ENCODE measurements at regions not wholly inside any gene's neighbourhood (a gene's known extent, or its start where the extent isn't known, plus 50 kb on each side); places are given as distances from the start of the nearest gene placed in this dataset.

DNA sequence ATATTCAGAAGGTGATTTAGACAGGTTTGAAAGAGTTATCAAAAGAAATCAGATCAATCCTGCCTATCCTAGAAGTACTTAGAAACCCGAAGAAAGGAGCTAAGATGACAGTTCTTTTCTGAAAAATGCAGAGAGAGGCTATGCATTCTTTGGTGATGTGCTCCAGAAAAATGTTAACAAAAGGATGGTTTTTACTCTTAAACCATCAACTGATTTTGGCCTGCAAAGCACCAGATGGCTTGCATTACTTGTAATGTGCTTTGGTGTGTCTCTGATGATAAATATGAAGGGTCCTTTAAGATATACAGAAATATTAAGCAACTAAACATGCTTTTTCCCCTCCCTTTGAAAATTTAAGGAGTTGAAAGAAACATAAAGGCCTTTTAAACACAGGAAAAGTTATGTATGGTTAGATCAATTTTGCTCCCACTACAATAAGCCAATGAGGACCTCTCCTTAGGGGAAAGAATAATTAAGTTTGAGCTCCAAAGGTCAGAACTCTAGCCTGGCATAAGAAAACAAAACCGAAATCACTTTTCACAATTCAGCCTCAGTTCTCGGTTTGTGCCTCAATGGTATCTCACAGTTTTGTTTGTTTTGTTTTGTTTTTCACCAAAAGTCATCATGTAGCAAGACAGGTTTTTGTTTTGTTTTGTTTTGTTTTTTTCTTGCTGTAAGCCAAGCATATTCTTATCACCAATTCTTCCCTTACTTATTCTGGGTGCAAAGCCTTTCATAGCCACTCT lies 302.4 kb upstream of the NT5C1B start:
- no peaks in the 10 kb centered on the region for H3K79me2 ChIP-seq (ENCODE audit: control insufficient read depth, low read length)
- no peak overlapping the region for H3K4me2 ChIP-seq (ENCODE audit: low read length)
- no peaks in the 10 kb centered on the region for H3K9me3 ChIP-seq (ENCODE audit: control insufficient read depth, insufficient read depth, low read length)
- H3K36me3 ChIP-seq (ENCODE audit: control insufficient read depth, low read length) = no peaks in the 10 kb centered on the region
- H3K4me3 ChIP-seq (ENCODE audit: low read length) = no peak overlapping the region
- no peaks in the 10 kb centered on the region for H3K4me1 ChIP-seq (ENCODE audit: control insufficient read depth, low read length)
- H3K9me2 ChIP-seq (replicated peaks; ENCODE audit: control insufficient read depth, low read length) = no peaks in the 10 kb centered on the region
- H4K20me1 ChIP-seq (ENCODE audit: control insufficient read depth, insufficient read depth, low read depth, low read length) = no peaks in the 10 kb centered on the region
- H3K27ac ChIP-seq (ENCODE audit: low read depth, low read length) = no peak overlapping the region
- TF ChIP-seq, protein P1, sequence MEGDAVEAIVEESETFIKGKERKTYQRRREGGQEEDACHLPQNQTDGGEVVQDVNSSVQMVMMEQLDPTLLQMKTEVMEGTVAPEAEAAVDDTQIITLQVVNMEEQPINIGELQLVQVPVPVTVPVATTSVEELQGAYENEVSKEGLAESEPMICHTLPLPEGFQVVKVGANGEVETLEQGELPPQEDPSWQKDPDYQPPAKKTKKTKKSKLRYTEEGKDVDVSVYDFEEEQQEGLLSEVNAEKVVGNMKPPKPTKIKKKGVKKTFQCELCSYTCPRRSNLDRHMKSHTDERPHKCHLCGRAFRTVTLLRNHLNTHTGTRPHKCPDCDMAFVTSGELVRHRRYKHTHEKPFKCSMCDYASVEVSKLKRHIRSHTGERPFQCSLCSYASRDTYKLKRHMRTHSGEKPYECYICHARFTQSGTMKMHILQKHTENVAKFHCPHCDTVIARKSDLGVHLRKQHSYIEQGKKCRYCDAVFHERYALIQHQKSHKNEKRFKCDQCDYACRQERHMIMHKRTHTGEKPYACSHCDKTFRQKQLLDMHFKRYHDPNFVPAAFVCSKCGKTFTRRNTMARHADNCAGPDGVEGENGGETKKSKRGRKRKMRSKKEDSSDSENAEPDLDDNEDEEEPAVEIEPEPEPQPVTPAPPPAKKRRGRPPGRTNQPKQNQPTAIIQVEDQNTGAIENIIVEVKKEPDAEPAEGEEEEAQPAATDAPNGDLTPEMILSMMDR (IDR thresholded peaks at IDR 0.05; ENCODE audit: low read depth, low read length, poor library complexity, severe bottlenecking) = no peak
- TF ChIP-seq EZH2phosphoT487 (IDR thresholded peaks at IDR 0.05; ENCODE audit: borderline replicate concordance, low read length) = no peak
- H3F3A ChIP-seq (ENCODE audit: control insufficient read depth, insufficient read depth) = no peaks in the 10 kb centered on the region
- H3K27me3 ChIP-seq (ENCODE audit: control insufficient read depth, low read length) = no peaks in the 10 kb centered on the region

DNA sequence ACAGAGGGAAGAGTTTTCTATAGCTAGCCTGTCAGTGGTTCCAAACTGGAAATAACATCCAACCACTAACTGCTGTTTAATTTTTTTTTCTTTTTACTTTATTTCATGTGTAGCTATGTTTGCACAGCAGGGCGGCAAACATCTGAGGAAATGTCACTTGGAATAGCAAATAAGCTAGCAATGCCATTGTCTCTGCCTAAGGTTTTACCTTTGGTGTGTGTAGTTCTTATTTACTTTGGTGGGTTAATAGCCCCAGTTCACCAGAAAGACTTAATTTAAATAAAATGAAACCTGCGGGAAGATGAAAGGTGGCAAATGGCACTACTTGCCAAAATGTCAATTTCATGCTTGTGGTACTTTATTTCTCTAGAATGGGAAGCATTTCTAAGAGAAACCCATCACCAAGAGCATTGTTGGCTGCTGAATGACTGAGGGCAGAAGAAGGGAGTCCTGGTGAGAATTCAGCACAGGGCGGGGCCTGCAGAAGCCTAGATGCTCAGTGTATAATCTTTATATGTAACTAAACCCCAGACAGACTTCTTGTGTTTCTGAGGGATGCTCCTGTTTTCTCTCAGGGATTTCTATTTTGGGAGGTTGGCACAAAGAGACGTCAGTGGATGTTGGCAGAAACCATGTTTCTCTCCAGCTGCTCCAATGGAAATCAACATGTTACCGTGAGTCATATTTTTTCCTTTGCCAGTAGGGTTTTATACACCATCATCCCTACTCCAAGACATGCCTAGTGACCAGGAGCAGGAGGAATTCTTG lies 300.4 kb upstream of the NT5C1B start:
- Histone ChIP-seq H3K36me3 (ENCODE audit: control insufficient read depth, low read length) (no peaks in the 10 kb centered on the region), H3K9me2 (replicated peaks; ENCODE audit: control insufficient read depth, low read length) (no peaks in the 10 kb centered on the region), H4K20me1 (ENCODE audit: control insufficient read depth, insufficient read depth, low read depth, low read length) (no peaks in the 10 kb centered on the region), H3K9me3 (ENCODE audit: control insufficient read depth, insufficient read depth, low read length) (no peaks in the 10 kb centered on the region), H3K79me2 (ENCODE audit: control insufficient read depth, low read length) (no peaks in the 10 kb centered on the region), H3K4me2 (ENCODE audit: low read length) (no peak overlapping the region), H3K27ac (ENCODE audit: low read depth, low read length) (no peak overlapping the region), H3F3A (ENCODE audit: control insufficient read depth, insufficient read depth) (no peaks in the 10 kb centered on the region), H3K27me3 (ENCODE audit: control insufficient read depth, low read length) (no peaks in the 10 kb centered on the region), H3K4me1 (ENCODE audit: control insufficient read depth, low read length) (no peaks in the 10 kb centered on the region), H3K4me3 (ENCODE audit: low read length) (no peak overlapping the region)
- TF ChIP-seq, protein P1 (IDR thresholded peaks at IDR 0.05; ENCODE audit: low read depth, low read length, poor library complexity, severe bottlenecking) = no peak
- TF ChIP-seq EZH2phosphoT487 (IDR thresholded peaks at IDR 0.05; ENCODE audit: borderline replicate concordance, low read length) = no peak

DNA sequence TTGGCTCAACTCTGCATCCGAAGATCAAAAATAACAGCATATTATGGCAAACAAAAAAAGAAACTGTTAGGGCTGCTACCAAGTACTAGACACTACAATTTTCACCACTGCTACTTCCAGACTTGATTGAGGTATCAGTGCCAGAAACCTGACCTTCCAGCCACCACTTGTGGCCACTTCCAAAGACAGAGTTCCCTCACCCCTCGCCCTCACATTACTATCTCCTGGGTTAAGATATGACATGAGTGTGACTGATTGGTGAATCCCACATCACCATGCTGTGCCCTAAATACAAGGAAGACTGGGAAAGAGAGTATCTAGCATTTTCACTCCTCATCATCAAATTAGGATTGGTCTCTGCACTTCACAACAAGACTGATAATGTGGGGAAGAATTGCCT lies 296.1 kb upstream of the NT5C1B start:
- H3K9me3 ChIP-seq (ENCODE audit: control insufficient read depth, insufficient read depth, low read length) = no peaks in the 10 kb centered on the region
- H3K27me3 ChIP-seq (ENCODE audit: control insufficient read depth, low read length) = no peaks in the 10 kb centered on the region
- H3K36me3 ChIP-seq (ENCODE audit: control insufficient read depth, low read length) = no peaks in the 10 kb centered on the region
- H3K4me1 ChIP-seq (ENCODE audit: control insufficient read depth, low read length) = no peaks in the 10 kb centered on the region
- H3K9me2 ChIP-seq (replicated peaks; ENCODE audit: control insufficient read depth, low read length) = no peaks in the 10 kb centered on the region
- H3F3A ChIP-seq (ENCODE audit: control insufficient read depth, insufficient read depth) = no peaks in the 10 kb centered on the region
- TF ChIP-seq EZH2phosphoT487 (IDR thresholded peaks at IDR 0.05; ENCODE audit: borderline replicate concordance, low read length) = no peak
- TF ChIP-seq, protein P1 (IDR thresholded peaks at IDR 0.05; ENCODE audit: low read depth, low read length, poor library complexity, severe bottlenecking) = no peak
- H3K27ac ChIP-seq (ENCODE audit: low read depth, low read length) = no peak overlapping the region
- H4K20me1 ChIP-seq (ENCODE audit: control insufficient read depth, insufficient read depth, low read depth, low read length) = no peaks in the 10 kb centered on the region
- no peak overlapping the region for H3K4me2 ChIP-seq (ENCODE audit: low read length)
- no peak overlapping the region for H3K4me3 ChIP-seq (ENCODE audit: low read length)
- no peaks in the 10 kb centered on the region for H3K79me2 ChIP-seq (ENCODE audit: control insufficient read depth, low read length)

Data from DOHH2 (cell line).